Prostate gland (tissue), 2 donors: ENCODE measurements at regions not wholly inside any gene's neighbourhood (a gene's known extent, or its start where the extent isn't known, plus 50 kb on each side); places are given as distances from the start of the nearest gene placed in this dataset.

Source experiments
- CTCF ChIP-seq, 4 experiments: fragments of 200-600 bp in 2 of 4; fragments of 450-650 bp in 2 of 4; sonication (generic) in 2 of 4; IDR thresholded peaks; 1 replicate in 3 of 4; 2 replicates in 1 of 4; pipeline ENCODE4 v1.5.1; 2016 to 2019; ENCODE audit warnings: antibody characterized with exemption in 4 of 4, mild to moderate bottlenecking in 2 of 4, moderate library complexity in 2 of 4
- POLR2A ChIP-seq: fragments of 450-650 bp; IDR thresholded peaks from one replicate; pipeline ENCODE4 v1.6.1; 2016; ENCODE audit warnings: antibody characterized with exemption, mild to moderate bottlenecking

- TF ChIP-seq CTCF (IDR thresholded peaks at IDR 0.05), result no peak
- TF ChIP-seq POLR2A, result no peak
Measured at GRCh38 chr6:159470397-159470796, 222.6 kb downstream of the SOD2 start.
